PC-9 (cell line): ENCODE measurements at regions not wholly inside any gene's neighbourhood (a gene's known extent, or its start where the extent isn't known, plus 50 kb on each side); places are given as distances from the start of the nearest gene placed in this dataset.

Source experiments
- EZH2 ChIP-seq: fragments of 200-600 bp; sonication (generic); IDR thresholded peaks from 2 replicates; pipeline ENCODE4 v1.8.0; 2017; ENCODE audit warnings: antibody characterized with exemption, low read depth
- TF ChIP-seq, protein P1 (sequence below): fragments of 200-600 bp; sonication (generic); conservative IDR thresholded peaks from 2 replicates; pipeline ENCODE4 v1.6.1; 2017; ENCODE audit warnings: mixed run types, antibody characterized with exemption, mild to moderate bottlenecking, moderate library complexity

DNA sequence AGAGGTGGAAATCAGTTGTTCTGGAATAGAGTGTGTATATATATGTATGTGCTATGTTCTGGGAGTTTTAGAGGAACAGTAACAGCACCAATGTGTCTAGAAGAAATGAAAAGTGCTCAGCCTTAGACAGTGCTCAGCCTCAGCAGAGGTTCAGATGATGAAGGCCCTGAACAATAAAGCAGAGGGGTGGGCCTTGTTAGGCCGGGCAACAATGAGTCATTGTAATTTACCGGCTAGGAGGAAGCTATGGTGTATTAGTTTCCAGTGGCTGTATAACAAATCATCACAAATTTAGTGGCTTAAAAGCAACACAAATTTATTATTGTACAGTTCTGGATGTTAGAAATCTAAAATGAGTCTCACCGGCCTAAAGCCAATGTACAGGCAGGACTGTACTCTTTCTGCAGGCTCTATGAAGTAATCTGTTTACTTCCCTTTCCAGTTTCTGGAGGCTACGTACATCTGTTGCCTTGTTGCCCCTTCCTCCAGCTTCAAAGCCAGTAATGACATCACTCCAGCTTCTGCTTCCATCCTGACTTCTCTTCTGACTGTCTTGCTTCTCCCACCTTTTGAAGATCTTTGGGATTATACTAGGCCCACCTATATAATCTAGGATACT lies 84.6 kb downstream of the CH25H start:
- TF ChIP-seq, protein P1, sequence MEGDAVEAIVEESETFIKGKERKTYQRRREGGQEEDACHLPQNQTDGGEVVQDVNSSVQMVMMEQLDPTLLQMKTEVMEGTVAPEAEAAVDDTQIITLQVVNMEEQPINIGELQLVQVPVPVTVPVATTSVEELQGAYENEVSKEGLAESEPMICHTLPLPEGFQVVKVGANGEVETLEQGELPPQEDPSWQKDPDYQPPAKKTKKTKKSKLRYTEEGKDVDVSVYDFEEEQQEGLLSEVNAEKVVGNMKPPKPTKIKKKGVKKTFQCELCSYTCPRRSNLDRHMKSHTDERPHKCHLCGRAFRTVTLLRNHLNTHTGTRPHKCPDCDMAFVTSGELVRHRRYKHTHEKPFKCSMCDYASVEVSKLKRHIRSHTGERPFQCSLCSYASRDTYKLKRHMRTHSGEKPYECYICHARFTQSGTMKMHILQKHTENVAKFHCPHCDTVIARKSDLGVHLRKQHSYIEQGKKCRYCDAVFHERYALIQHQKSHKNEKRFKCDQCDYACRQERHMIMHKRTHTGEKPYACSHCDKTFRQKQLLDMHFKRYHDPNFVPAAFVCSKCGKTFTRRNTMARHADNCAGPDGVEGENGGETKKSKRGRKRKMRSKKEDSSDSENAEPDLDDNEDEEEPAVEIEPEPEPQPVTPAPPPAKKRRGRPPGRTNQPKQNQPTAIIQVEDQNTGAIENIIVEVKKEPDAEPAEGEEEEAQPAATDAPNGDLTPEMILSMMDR: no peak
- TF ChIP-seq EZH2: no peak
